Choroid plexus epithelial cell (primary cell): ENCODE measurements at regions not wholly inside any gene's neighbourhood (a gene's known extent, or its start where the extent isn't known, plus 50 kb on each side); places are given as distances from the start of the nearest gene placed in this dataset.
"Not testable (repeated sequence)": the region's sequence is repeated elsewhere in the genome, so short reads cannot be mapped to it uniquely, and the experiment has no call there.

Source experiments
- DNase-seq: peaks from one replicate; pipeline ENCODE4 v3.0.0-alpha.2; 2010; ENCODE audit warnings: low read depth
- H3K4me3 ChIP-seq: 2 replicates; pipeline ENCODE4 v1.5.1; 2011; ENCODE audit warnings: low read depth, mild to moderate bottlenecking, control low read depth, low read length, moderate library complexity
- CTCF ChIP-seq: conservative IDR thresholded peaks from 2 replicates; pipeline ENCODE4 v1.5.1; 2011; ENCODE audit warnings: low read depth, mild to moderate bottlenecking, control low read depth, inconsistent platforms, low read length, moderate library complexity

- no peak for TF ChIP-seq CTCF
- no peak overlapping the region for H3K4me3 ChIP-seq
- no peak for DNase-seq
Observed at GRCh38 chr13:70987043-70987442, 878.8 kb upstream of the KLHL1 start.

- no peak for DNase-seq
- no peak for TF ChIP-seq CTCF
- no peak overlapping the region for H3K4me3 ChIP-seq
Observed at GRCh38 chr13:70985371-70985770, 877.1 kb upstream of the KLHL1 start.

GRCh38 chr13:70981219-70981618, 873.0 kb upstream of the KLHL1 start:
- not testable (repeated sequence) for H3K4me3 ChIP-seq, DNase-seq

- TF ChIP-seq CTCF, result no peak
- H3K4me3 ChIP-seq, result no peak overlapping the region
- no peak for DNase-seq
Observed at GRCh38 chr13:70969321-70969720, 861.1 kb upstream of the KLHL1 start.

GRCh38 chr13:70967564-70967963, 859.3 kb upstream of the KLHL1 start:
- no peak overlapping the region for H3K4me3 ChIP-seq
- no peak for DNase-seq
- TF ChIP-seq CTCF, result no peak

GRCh38 chr13:70964874-70965273, 856.6 kb upstream of the KLHL1 start:
- DNase-seq, result no peak
- TF ChIP-seq CTCF, result no peak

GRCh38 chr13:70964124-70964523, 855.9 kb upstream of the KLHL1 start:
- no peak overlapping the region for H3K4me3 ChIP-seq
- TF ChIP-seq CTCF, result peak; percentile 48
- peak; percentile 34 for DNase-seq

More at GRCh38 chr13:70964874-70965273, 856.6 kb upstream of the KLHL1 start:
- no peak overlapping the region for H3K4me3 ChIP-seq
